Renal cortical epithelial cell (primary cell): ENCODE measurements at regions not wholly inside any gene's neighbourhood (a gene's known extent, or its start where the extent isn't known, plus 50 kb on each side); places are given as distances from the start of the nearest gene placed in this dataset.
A peak's percentile ranks its signal among the peaks of the same experiment; 100 is the strongest.
"Not testable (repeated sequence)": the region's sequence is repeated elsewhere in the genome, so short reads cannot be mapped to it uniquely, and the experiment has no call there.

Experiments used
- DNase-seq: peaks from one replicate; pipeline ENCODE4 v3.0.0-alpha.2; 2011; ENCODE audit warnings: low read depth

DNA sequence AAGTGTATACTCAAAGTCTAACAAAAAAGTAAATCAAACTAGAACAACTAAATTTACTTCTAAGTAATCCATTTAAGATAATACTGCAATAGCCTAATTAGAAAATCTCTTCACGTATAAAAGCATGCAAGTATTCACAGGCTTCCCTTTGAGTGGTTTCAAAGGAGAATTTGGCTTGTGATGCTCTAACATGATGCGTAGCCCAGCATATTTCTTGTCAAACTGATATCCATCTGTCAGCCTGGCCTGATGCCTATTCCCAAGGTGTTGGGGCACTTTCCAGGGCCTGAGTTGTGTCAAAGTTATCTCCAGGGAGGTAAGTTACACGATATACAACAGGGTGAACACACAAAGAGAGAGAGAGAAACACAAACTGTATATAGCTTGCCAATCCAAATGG lies 287.0 kb upstream of the MAGEB18 start:
- DNase-seq = no peak

DNA sequence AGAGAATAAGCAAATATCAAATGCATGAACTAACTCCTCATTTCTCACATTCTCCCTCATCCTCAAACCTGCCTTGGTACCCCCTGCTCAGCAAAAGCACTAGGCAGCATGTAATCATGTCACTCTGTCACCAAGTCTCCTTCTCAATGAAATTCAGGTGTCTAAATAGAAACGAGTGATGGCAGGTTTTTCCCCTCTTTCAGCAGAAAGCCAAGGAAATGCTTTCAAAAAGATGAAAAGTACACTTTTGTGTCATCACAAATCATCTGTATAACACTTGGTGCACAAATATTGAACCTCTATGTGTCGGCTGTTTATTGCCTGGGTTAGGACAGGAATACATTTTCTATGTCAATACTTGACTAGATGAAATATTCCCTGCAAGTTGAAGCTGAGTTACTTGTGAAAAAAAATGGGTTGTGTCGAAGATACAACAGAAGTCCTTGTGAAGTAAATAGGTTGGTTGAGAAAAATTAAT lies 285.1 kb upstream of the MAGEB18 start:
- no peak for DNase-seq

DNA sequence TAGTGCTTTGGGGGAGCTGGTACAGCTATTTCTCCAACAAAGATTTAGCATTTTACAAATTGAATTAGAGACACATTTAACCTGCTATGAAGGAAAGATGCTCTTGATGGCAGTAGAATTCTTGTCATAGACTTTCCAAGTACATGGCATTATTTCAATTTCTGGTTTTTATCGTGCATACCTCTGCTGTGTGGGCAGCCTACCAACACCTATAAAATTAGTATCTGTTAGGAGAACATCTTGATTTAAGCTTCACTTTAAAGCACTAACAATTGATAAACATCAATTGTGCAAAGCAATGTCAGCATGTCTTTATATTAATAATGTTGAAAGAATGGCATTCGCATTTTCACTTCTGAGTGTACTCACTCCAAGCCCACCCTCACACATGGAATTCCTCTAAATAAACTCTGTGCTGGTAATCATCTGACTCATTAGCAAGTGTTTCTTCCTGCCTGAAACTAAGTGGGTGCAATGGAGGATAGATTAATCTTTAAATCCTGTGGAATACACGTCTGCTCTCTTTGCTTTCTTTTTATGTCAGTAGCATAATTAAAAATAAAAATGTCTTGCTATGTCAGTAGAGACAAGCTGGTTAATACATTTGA lies 279.8 kb upstream of the MAGEB18 start:
- DNase-seq = peak; percentile 68

DNA sequence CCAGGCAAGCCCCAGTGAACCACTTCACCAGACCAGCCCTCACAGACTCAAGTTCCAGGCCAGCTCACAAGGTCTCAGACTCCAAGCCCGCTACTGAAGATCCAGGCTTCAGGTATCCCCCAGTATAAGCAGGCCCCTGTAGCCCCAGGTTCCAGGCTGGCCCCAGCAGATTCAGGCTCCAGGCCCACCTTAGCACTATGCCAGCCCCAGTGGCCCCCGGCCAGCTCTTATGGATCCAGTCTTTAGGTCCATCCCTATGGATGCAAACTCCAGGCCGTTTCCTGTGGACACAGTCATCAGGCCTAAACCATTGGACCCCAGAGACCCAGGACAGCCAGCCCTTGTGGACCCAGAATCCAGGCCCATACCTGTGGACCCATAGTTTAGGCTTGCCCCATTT lies 277.8 kb upstream of the MAGEB18 start:
- DNase-seq = no peak

- DNase-seq = peak; percentile 76
These were observed 268.4 kb upstream of the MAGEB18 start for GRCh38 chrX:25869761-25870160.

DNA sequence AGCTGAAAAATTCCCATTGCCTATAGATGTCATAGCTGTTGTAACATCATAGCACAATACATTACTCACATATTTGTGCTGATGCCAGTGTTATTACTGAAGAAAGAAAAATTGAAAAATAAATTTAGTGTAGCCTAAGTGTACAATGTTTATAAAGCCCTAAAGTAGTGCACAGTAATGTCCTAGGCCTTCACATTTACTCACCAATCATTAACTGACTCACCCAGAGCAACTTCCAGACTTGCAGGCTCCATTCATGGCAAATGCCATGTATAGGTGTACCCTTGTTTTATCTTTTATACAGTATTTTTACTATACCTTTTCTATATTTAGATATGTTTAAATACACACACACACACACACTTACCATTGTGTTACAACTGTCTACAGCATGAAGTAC lies 265.4 kb upstream of the MAGEB18 start:
- DNase-seq = peak; percentile 13

GRCh38 chrX:25873196-25873595 lies 264.9 kb upstream of the MAGEB18 start:
- peak; percentile 87 for DNase-seq

DNA sequence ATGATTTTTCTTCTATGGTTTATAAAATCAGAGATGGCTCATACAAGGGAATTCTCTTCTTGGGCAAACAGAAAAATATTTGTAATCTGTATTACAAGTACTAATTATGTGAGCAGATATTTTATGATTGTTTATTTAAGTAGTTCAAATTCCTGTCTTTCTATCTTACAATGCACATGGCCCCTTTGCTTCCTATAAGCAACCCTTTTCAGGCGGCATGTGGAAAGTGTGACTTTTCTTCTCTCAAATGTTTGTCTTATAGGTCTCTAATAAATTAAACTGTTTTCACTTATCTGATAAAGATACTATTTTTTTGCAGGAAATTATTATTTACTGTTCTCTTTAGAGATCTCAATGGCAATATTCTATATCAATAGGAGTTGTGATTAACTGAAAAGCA lies 259.3 kb upstream of the MAGEB18 start:
- no peak for DNase-seq

GRCh38 chrX:25882503-25882902 lies 255.6 kb upstream of the MAGEB18 start:
- not testable (repeated sequence) for DNase-seq

GRCh38 chrX:25897758-25898157 lies 240.4 kb upstream of the MAGEB18 start:
- no peak for DNase-seq

DNA sequence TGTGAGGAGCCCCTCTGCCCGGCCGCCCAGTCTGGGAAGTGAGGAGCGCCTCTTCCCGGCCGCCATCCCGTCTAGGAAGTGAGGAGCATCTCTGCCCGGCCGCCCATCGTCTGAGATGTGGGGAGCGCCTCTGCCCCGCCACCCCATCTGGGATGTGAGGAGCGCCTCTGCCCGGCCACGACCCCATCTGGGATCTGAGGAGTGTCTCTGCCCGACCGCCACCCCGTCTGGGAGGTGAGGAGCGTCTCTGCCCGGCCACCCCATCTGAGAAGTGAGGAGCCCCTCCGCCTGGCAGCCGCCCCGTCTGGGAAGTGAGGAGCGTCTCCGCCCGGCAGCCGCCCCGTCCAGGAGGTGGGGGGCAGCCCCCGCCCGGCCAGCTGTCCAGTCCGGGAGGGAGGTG lies 232.4 kb upstream of the MAGEB18 start:
- not testable (repeated sequence) for DNase-seq

DNA sequence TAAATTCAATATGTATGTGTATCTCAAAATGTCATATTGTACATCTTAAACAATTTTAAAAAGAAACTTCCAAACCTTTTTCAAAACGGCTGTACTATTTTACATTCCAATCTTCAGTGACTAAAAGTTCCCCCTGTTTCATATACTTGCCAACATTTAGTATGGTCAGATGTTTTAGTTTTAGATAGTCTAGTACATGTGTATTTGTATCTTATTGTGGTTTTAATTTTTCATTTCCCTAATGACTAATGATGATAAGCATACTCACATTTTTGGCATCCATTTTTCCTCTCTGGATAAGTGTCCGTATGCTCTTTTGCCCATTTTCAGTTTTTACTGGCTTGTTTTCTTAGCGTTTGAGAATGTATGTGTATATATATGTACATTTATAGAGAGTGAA lies 212.2 kb upstream of the MAGEB18 start:
- no peak for DNase-seq

GRCh38 chrX:25928316-25928715 lies 209.8 kb upstream of the MAGEB18 start:
- no peak for DNase-seq

DNA sequence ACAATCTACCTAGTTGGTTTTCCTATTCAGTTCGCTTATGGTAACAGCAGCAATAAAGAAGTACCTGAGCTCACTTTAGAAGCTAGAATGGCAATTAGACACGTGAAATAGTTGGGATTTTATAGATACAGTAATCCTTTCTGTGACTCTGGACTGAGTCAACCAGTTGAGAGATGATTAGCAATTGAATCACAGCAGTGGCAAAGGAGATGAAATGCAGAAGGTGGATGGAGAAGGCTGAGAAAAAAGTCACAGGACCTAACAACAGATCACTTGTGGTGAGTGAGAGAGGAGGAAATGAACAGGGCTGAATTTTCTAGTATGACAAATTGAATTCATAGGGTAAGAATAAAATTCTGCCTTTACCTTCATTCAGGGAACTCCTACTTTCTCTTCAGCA lies 197.1 kb upstream of the MAGEB18 start:
- DNase-seq = peak; percentile 84

GRCh38 chrX:25941559-25942250 lies 196.4 kb upstream of the MAGEB18 start:
- DNase-seq = peak; percentile 49

DNA sequence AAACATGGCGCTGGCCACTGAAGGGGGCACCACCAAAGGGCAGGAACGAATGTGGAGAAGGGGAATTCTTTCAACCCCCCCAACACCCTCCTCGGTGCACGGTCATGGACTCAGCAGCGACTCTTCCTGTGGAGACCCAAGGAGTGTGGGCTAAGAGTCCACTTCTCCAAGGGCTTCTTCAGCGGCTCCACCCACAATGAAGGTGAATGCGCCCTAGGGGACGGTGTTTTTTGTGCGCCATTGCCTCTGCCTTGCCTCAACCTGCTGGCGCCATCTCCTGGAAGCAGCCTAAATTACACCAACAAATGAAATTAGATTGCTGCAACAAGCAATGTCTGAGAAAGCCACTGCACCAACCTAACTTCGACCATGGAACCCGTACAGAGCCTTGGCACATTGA lies 169.2 kb upstream of the MAGEB18 start:
- DNase-seq = peak; percentile 4

GRCh38 chrX:25976683-25977310 lies 161.3 kb upstream of the MAGEB18 start:
- no peak for DNase-seq

DNA sequence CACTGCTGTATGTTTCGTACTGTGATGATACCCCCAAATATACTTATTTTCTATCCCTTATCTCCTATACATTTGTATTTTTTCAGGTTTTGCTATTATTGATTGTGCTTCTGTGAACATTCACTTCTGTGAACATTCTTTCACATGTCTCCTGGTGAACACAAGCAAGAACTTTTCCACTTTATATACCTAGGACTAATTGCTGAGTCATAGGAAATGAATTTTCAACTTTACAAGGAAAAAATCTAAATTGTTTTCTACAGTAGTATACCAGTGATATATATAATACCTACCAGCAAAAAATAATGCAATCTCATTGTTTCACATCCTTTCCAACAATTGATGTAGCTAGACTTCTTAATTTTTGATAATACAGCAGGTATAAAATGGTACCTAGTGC lies 139.5 kb upstream of the MAGEB18 start:
- peak; percentile 12 for DNase-seq

DNA sequence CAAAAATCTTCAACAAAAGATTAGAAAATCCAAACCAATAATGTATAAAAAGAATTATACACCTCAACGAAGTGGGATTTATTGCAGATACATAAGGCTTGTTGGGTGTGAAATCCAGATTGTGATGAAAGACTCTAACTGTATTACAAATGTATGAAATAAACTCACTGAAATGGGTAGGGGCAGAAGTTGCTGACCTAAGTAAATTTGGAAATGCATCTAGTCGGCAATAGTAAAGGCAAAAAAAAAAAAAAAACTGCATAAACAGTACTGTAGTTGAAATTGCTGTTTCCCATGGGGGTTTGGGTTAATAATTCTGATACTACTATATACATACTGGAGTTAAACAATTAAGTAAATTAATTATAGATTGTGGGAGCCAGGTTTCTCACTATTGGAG lies 130.7 kb upstream of the MAGEB18 start:
- no peak for DNase-seq

- no peak for DNase-seq
These were observed 130.1 kb upstream of the MAGEB18 start for GRCh38 chrX:26008042-26008441.

- no peak for DNase-seq
These were observed 129.5 kb upstream of the MAGEB18 start for GRCh38 chrX:26008691-26009090.

GRCh38 chrX:26019386-26019785 lies 118.8 kb upstream of the MAGEB18 start:
- DNase-seq = peak; percentile 36

DNA sequence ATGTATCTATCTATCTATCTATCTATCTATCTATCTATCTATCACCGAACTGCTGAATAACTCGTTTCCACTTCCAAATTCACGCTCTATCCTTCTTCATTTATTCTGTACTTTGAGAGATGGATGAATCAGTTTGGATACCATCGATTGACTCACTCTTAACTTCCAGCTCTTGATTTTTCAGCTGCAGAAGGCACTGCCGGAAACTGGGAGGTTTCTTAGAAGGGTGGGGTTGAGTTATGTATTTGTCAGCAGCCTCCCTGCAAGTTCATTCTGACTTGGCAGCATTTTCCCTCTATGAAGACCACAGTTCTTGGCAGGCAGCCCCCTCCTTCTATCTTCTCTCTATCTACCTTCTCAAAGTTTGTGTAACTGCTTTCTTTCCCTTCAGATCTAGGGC lies 112.0 kb upstream of the MAGEB18 start:
- no peak for DNase-seq
